Activated naive CD8-positive, alpha-beta T cell treated with anti-CD3 and anti-CD28 coated beads, Interleukin-2, amount 50 U/mL, for 24 hours (primary cell): ENCODE measurements at regions not wholly inside any gene's neighbourhood (a gene's known extent, or its start where the extent isn't known, plus 50 kb on each side); places are given as distances from the start of the nearest gene placed in this dataset.
"Not testable (repeated sequence)": the region's sequence is repeated elsewhere in the genome, so short reads cannot be mapped to it uniquely, and the experiment has no call there.

Experiments used
- ATAC-seq: fragments of 150-1000 bp; cut with Tn5 transposase; one replicate; pipeline ENCODE4 v1.10.0; 2021
- DNase-seq: peaks from one replicate; pipeline ENCODE4 v3.0.0; 2021
- H3K27ac Mint-ChIP-seq: one replicate; pipeline ENCODE4 v1.8.0; 2021; ENCODE audit warnings: mild to moderate bottlenecking, mixed read lengths
- H3K27me3 Mint-ChIP-seq: one replicate; pipeline ENCODE4 v1.8.0; 2021; ENCODE audit warnings: mixed read lengths
- H3K36me3 Mint-ChIP-seq: one replicate; pipeline ENCODE4 v1.8.0; 2021; ENCODE audit warnings: low read depth, mixed read lengths
- H3K4me1 Mint-ChIP-seq: one replicate; pipeline ENCODE4 v1.8.0; 2021; ENCODE audit warnings: mixed read lengths
- H3K4me3 Mint-ChIP-seq: one replicate; pipeline ENCODE4 v1.8.0; 2021; ENCODE audit warnings: mild to moderate bottlenecking, moderate library complexity, mixed read lengths
- H3K9me3 Mint-ChIP-seq: one replicate; pipeline ENCODE4 v1.8.0; 2021; ENCODE audit warnings: mixed read lengths

- no peak for ATAC-seq
- no peaks in the 10 kb centered on the region for H3K9me3 Mint-ChIP-seq
- no peaks in the 10 kb centered on the region for H3K36me3 Mint-ChIP-seq
- H3K27me3 Mint-ChIP-seq: no peaks in the 10 kb centered on the region
- no peak for DNase-seq
- no peak overlapping the region for H3K27ac Mint-ChIP-seq
- H3K4me3 Mint-ChIP-seq: no peak overlapping the region
- H3K4me1 Mint-ChIP-seq: peaks cover 8% of the 10 kb centered on the region
These were observed 108.7 kb downstream of the SUCLA2 start for GRCh38 chr13:47892374-47892773.

- Mint-ChIP-seq H3K36me3 (no peaks in the 10 kb centered on the region), H3K4me3 (peak overlapping the region; percentile 27), H3K27ac (peak overlapping the region; percentile 61), H3K27me3 (no peaks in the 10 kb centered on the region), H3K4me1 (peaks cover 8% of the 10 kb centered on the region), H3K9me3 (no peaks in the 10 kb centered on the region)
- DNase-seq (no peak), ATAC-seq (peak; percentile 46)
These were observed 110.8 kb downstream of the SUCLA2 start for GRCh38 chr13:47890146-47890814.

- H3K4me3 Mint-ChIP-seq: no peak overlapping the region
- H3K9me3 Mint-ChIP-seq: no peaks in the 10 kb centered on the region
- peaks cover 8% of the 10 kb centered on the region for H3K4me1 Mint-ChIP-seq
- no peaks in the 10 kb centered on the region for H3K27me3 Mint-ChIP-seq
- no peaks in the 10 kb centered on the region for H3K36me3 Mint-ChIP-seq
- ATAC-seq (no peak), DNase-seq (no peak)
- H3K27ac Mint-ChIP-seq: no peak overlapping the region
These were observed 114.8 kb downstream of the SUCLA2 start for GRCh38 chr13:47886314-47886713.

- ATAC-seq: no peak
- Mint-ChIP-seq H3K4me3 (no peak overlapping the region), H3K36me3 (peaks cover 10% of the 10 kb centered on the region), H3K9me3 (peaks cover 29% of the 10 kb centered on the region), H3K27me3 (no peaks in the 10 kb centered on the region), H3K27ac (no peak overlapping the region), H3K4me1 (no peaks in the 10 kb centered on the region)
- DNase-seq: no peak
These were observed 125.9 kb downstream of the SUCLA2 start for GRCh38 chr13:47875201-47875600.

- peaks cover 29% of the 10 kb centered on the region for H3K9me3 Mint-ChIP-seq
- H3K27me3 Mint-ChIP-seq, H3K4me1 Mint-ChIP-seq, DNase-seq, H3K36me3 Mint-ChIP-seq, ATAC-seq, H3K27ac Mint-ChIP-seq, H3K4me3 Mint-ChIP-seq: not testable (repeated sequence)
These were observed 127.1 kb downstream of the SUCLA2 start for GRCh38 chr13:47873987-47874386.

GRCh38 chr13:47873319-47873718 is 127.8 kb downstream of the SUCLA2 start:
- not testable (repeated sequence) for H3K4me3 Mint-ChIP-seq, ATAC-seq, H3K36me3 Mint-ChIP-seq, H3K27me3 Mint-ChIP-seq, DNase-seq, H3K27ac Mint-ChIP-seq, H3K4me1 Mint-ChIP-seq
- H3K9me3 Mint-ChIP-seq: peaks cover 29% of the 10 kb centered on the region

GRCh38 chr13:47869776-47870175 is 131.3 kb downstream of the SUCLA2 start:
- Mint-ChIP-seq H3K9me3 (peaks cover 20% of the 10 kb centered on the region), H3K4me3 (no peak overlapping the region), H3K4me1 (no peaks in the 10 kb centered on the region), H3K36me3 (peaks cover 10% of the 10 kb centered on the region), H3K27ac (no peak overlapping the region), H3K27me3 (no peaks in the 10 kb centered on the region)
- DNase-seq (no peak), ATAC-seq (no peak)

- H3K4me1 Mint-ChIP-seq: no peaks in the 10 kb centered on the region
- H3K36me3 Mint-ChIP-seq: no peaks in the 10 kb centered on the region
- no peaks in the 10 kb centered on the region for H3K9me3 Mint-ChIP-seq
These were observed 135.2 kb downstream of the SUCLA2 start for GRCh38 chr13:47865883-47866282.

GRCh38 chr13:47862841-47863240 is 138.2 kb downstream of the SUCLA2 start:
- no peaks in the 10 kb centered on the region for H3K9me3 Mint-ChIP-seq
- no peak for DNase-seq
- ATAC-seq: no peak
- no peak overlapping the region for H3K4me3 Mint-ChIP-seq
- no peaks in the 10 kb centered on the region for H3K4me1 Mint-ChIP-seq
- H3K36me3 Mint-ChIP-seq: no peaks in the 10 kb centered on the region
- peaks cover 7% of the 10 kb centered on the region for H3K27me3 Mint-ChIP-seq
- no peak overlapping the region for H3K27ac Mint-ChIP-seq

More at GRCh38 chr13:47865883-47866282, 135.2 kb downstream of the SUCLA2 start:
- H3K4me3 Mint-ChIP-seq: no peak overlapping the region
- no peak overlapping the region for H3K27ac Mint-ChIP-seq
- ATAC-seq (no peak), DNase-seq (no peak)
- peaks cover 5% of the 10 kb centered on the region for H3K27me3 Mint-ChIP-seq

GRCh38 chr13:47859165-47859564 is 141.9 kb downstream of the SUCLA2 start:
- no peak overlapping the region for H3K4me3 Mint-ChIP-seq
- no peak overlapping the region for H3K27ac Mint-ChIP-seq
- no peak for DNase-seq
- no peaks in the 10 kb centered on the region for H3K36me3 Mint-ChIP-seq
- peaks cover 7% of the 10 kb centered on the region for H3K27me3 Mint-ChIP-seq
- H3K9me3 Mint-ChIP-seq: no peaks in the 10 kb centered on the region
- no peak for ATAC-seq
- H3K4me1 Mint-ChIP-seq: no peaks in the 10 kb centered on the region

GRCh38 chr13:47858042-47859025 is 142.7 kb downstream of the SUCLA2 start:
- no peak overlapping the region for H3K27ac Mint-ChIP-seq
- H3K9me3 Mint-ChIP-seq: no peaks in the 10 kb centered on the region
- H3K4me3 Mint-ChIP-seq: no peak overlapping the region
- H3K4me1 Mint-ChIP-seq: no peaks in the 10 kb centered on the region
- DNase-seq: no peak
- no peaks in the 10 kb centered on the region for H3K36me3 Mint-ChIP-seq
- peaks cover 7% of the 10 kb centered on the region for H3K27me3 Mint-ChIP-seq
- ATAC-seq: no peak

GRCh38 chr13:47853236-47853635 is 147.8 kb downstream of the SUCLA2 start:
- ATAC-seq (no peak), DNase-seq (no peak)
- peaks cover 2% of the 10 kb centered on the region for H3K4me1 Mint-ChIP-seq
- H3K27me3 Mint-ChIP-seq: no peaks in the 10 kb centered on the region
- H3K36me3 Mint-ChIP-seq: no peaks in the 10 kb centered on the region
- no peak overlapping the region for H3K27ac Mint-ChIP-seq
- H3K4me3 Mint-ChIP-seq: no peak overlapping the region
- H3K9me3 Mint-ChIP-seq: peaks cover 6% of the 10 kb centered on the region

GRCh38 chr13:47846886-47847285 is 154.2 kb downstream of the SUCLA2 start:
- Mint-ChIP-seq H3K4me3 (no peak overlapping the region), H3K4me1 (peaks cover 2% of the 10 kb centered on the region), H3K36me3 (no peaks in the 10 kb centered on the region), H3K27ac (no peak overlapping the region), H3K27me3 (no peaks in the 10 kb centered on the region), H3K9me3 (peaks cover 6% of the 10 kb centered on the region)
- DNase-seq (no peak), ATAC-seq (no peak)

GRCh38 chr13:47845981-47846380 is 155.1 kb downstream of the SUCLA2 start:
- Mint-ChIP-seq H3K36me3 (no peaks in the 10 kb centered on the region), H3K4me1 (peaks cover 2% of the 10 kb centered on the region), H3K9me3 (peaks cover 6% of the 10 kb centered on the region), H3K4me3 (no peak overlapping the region), H3K27ac (no peak overlapping the region), H3K27me3 (no peaks in the 10 kb centered on the region)
- DNase-seq (no peak), ATAC-seq (no peak)

- no peak overlapping the region for H3K27ac Mint-ChIP-seq
- H3K27me3 Mint-ChIP-seq: no peaks in the 10 kb centered on the region
- H3K36me3 Mint-ChIP-seq: no peaks in the 10 kb centered on the region
- no peak overlapping the region for H3K4me3 Mint-ChIP-seq
- H3K9me3 Mint-ChIP-seq: no peaks in the 10 kb centered on the region
- H3K4me1 Mint-ChIP-seq: no peaks in the 10 kb centered on the region
- DNase-seq (no peak), ATAC-seq (no peak)
These were observed 158.1 kb downstream of the SUCLA2 start for GRCh38 chr13:47843005-47843404.
